Urinary bladder (tissue), 3 donors: ENCODE measurements at regions not wholly inside any gene's neighbourhood (a gene's known extent, or its start where the extent isn't known, plus 50 kb on each side); places are given as distances from the start of the nearest gene placed in this dataset.

Experiments used
- DNase-seq: peaks from one replicate; pipeline ENCODE4 v3.0.0-alpha.2; 2015; ENCODE audit errors: extremely low spot score
- H3K27ac ChIP-seq: one replicate; pipeline ENCODE4 v1.5.1; 2013; ENCODE audit warnings: low read depth, mild to moderate bottlenecking, moderate library complexity
- H3K36me3 ChIP-seq: one replicate; pipeline ENCODE4 v1.6.1; 2013; ENCODE audit warnings: mild to moderate bottlenecking, moderate library complexity; ENCODE audit not compliant: insufficient read depth
- H3K4me1 ChIP-seq: one replicate; pipeline ENCODE4 v1.6.1; 2013; ENCODE audit warnings: mild to moderate bottlenecking, moderate library complexity; ENCODE audit not compliant: insufficient read depth
- H3K4me3 ChIP-seq: one replicate; pipeline ENCODE4 v1.5.1; 2013; ENCODE audit warnings: low read depth, low read length
- WGBS: extraction: QIAGEN DNeasy Blood & Tissue Kit; methylation state at CpG from one replicate; pipeline ENCODE4 v1.1.7; 2013; 5-methylcytosine and 5-hydroxymethylcytosine counted together
- donor health status: healthy with polysubstance abuse.
- donor health status: healthy.

DNA sequence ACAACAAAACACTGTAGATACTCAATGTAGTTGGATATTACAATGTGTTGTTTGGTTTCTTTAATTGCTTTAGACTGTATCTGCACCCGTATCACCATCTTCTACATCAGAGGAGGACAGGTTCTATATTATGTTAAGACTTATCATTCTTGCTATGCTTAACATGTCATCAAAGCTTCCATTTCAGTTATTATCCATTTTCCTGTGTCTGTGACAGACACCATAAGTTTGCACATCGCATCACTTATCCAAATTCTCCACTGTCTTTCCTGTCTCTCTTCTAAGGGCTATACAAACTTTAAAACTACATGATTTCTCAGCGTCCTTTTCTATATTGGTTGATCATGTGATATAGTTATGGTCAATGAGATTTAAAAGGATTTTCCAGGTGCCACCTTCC, 719.0 kb downstream of the TBC1D32 start:
- DNase-seq, result no peak
- Histone ChIP-seq H3K36me3 (no peaks in the 10 kb centered on the region), H3K27ac (no peak overlapping the region), H3K4me1 (no peaks in the 10 kb centered on the region), H3K4me3 (no peak overlapping the region)
- WGBS, result 90% methylated on average over 3 of the region's 3 CpGs

DNA sequence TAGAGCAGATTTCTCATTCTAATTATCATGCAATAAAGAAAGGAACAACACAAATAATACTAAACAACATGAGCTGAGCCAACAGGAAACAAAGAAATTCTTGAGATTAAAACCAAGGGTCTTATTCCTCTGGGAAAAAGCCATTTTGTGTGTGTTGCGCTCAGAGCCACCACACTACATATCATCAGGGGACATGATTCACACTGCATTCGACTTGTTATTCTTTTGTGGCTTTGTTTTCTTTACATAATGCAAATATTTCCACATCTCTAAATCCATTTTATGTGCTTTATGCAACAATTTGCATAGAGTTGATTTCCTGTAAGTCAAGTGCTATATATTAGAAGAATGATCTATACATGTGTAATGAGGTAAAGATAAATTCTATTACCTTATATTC, 719.6 kb downstream of the TBC1D32 start:
- Histone ChIP-seq H3K36me3 (no peaks in the 10 kb centered on the region), H3K27ac (no peak overlapping the region), H3K4me1 (no peaks in the 10 kb centered on the region), H3K4me3 (no peak overlapping the region)
- WGBS, result 71% methylated on average over 2 of the region's 2 CpGs
- DNase-seq, result no peak

DNA sequence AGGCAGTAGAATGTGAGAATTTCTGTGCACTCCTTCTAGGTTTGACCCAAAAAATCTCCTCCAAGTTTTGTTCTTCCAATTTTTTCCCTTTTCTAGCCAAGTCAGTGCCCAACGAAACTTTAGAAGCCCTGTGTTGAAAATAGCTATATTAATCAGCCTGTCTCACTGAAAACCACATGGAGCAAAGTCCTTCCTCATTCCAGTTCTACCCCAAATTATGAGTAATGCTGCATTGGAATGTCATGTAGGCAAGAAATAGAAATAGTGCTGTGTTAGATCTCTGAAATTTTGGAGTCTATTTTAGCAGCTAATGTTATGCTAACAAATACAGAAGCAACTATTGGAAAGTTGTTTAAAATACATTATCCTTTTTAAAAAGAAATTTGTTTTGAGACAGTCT, 725.5 kb downstream of the TBC1D32 start:
- 66% methylated on average over 1 of the region's 1 CpG for WGBS
- no peak overlapping the region for H3K4me3 ChIP-seq
- H3K36me3 ChIP-seq, result no peaks in the 10 kb centered on the region
- no peak for DNase-seq
- no peak overlapping the region for H3K27ac ChIP-seq
- H3K4me1 ChIP-seq, result no peaks in the 10 kb centered on the region

DNA sequence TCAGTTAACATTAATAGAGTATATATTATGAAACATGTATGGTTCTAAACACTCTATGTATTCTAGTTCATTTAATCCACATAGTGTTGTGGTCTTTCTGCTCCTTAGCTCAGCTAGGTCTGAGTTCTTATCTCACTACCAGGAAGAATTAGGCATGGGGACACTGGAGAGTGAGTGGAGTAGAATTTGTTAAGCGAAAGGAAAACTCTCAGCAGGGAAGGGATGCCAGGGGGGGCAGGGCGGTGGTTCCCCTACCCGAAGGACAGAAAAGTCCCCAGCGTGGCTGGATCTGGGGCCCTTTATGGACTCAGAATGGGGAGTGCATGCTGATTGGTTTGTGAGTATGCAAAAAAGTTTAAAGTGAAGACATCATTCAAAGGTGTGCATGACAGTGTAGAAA, 727.5 kb downstream of the TBC1D32 start:
- no peak for DNase-seq
- Histone ChIP-seq H3K4me1 (no peaks in the 10 kb centered on the region), H3K4me3 (no peak overlapping the region), H3K27ac (no peak overlapping the region), H3K36me3 (no peaks in the 10 kb centered on the region)
- WGBS, result 74% methylated on average over 4 of the region's 4 CpGs

DNA sequence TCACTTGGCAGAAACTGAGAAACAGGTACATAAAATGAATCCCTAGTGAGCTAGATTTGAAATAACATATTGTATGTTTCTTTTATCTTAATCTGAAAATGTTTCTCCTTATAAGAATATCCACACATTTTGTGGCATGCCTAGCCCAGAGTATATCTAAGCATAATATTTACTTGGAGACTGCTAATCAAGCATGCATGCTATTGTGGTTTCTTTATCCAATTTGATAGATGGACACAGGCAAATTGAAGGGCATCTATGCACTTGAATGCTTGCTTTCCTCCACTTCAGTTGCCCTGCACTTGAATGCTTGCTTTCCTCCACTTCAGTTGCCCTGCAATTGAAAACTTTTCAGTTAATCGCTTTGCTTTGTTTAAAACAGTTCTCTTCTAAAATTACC, 729.8 kb downstream of the TBC1D32 start:
- no peak for DNase-seq
- 95% methylated on average over 1 of the region's 1 CpG for WGBS
- Histone ChIP-seq H3K36me3 (no peaks in the 10 kb centered on the region), H3K4me3 (no peak overlapping the region), H3K4me1 (no peaks in the 10 kb centered on the region), H3K27ac (no peak overlapping the region)

DNA sequence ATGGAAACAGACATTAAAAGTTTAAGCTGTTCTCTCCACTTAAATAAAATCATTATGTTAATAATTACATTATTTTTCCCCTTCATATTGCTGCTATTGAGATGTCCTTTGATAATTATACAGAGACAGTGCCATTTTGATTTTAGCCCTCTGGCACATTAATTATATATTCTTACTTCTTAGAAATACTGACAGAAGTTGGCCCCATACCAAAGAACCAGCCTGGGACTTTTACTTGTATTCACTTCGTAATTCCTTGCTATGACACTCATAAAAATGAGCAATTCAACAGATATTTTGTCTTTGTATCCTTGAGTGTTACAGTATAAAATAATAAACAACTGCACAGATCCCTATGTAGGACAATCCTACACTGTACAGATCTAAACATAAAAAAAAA, 743.7 kb downstream of the TBC1D32 start:
- Histone ChIP-seq H3K27ac (no peak overlapping the region), H3K4me1 (no peaks in the 10 kb centered on the region), H3K36me3 (no peaks in the 10 kb centered on the region), H3K4me3 (no peak overlapping the region)
- no peak for DNase-seq
- 51% methylated on average over 1 of the region's 1 CpG for WGBS

DNA sequence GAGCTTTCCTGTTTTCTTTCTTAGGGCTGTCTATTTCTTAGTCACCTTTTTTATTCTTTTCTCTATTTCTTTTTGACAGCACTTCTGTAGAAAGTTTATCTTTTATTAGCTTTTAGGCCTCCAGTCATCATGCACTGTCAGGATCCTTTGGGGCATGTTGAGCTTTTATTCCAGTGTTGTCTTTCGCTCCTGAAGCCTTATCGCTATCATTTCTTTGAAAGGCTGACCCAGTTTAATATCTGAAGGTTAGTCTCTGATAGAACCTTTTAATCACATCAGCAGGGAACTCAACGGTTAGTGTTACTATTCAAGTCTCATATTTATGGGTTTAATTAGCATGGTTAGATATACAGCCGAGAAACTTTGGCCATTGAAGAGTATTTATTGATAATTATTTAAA, 745.9 kb downstream of the TBC1D32 start:
- Histone ChIP-seq H3K4me3 (no peak overlapping the region), H3K36me3 (no peaks in the 10 kb centered on the region), H3K27ac (no peak overlapping the region), H3K4me1 (no peaks in the 10 kb centered on the region)
- WGBS, result 73% methylated on average over 4 of the region's 4 CpGs
- no peak for DNase-seq

DNA sequence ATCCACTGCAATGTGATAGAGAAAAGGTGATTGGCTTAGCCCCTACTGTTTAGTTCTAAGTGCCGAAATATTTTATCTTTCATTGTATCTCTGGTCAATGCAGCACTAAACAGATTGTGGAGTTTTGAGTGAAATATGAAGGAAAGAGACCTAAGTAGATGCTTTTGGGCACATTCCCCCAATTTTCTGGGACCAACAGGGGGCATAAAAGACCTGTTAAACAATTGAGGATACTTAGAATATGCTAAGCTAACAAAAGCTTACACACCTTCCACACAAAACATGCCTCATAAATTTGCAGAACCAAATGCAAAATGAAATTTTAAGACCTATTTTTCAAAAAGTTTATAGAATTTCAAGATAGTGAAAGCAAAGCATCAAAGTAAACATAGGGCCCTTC, 746.9 kb downstream of the TBC1D32 start:
- no peak for DNase-seq
- no peak overlapping the region for H3K27ac ChIP-seq
- no peak overlapping the region for H3K4me3 ChIP-seq
- no peaks in the 10 kb centered on the region for H3K36me3 ChIP-seq
- WGBS, result 0% methylated on average over 1 of the region's 1 CpG
- no peaks in the 10 kb centered on the region for H3K4me1 ChIP-seq

DNA sequence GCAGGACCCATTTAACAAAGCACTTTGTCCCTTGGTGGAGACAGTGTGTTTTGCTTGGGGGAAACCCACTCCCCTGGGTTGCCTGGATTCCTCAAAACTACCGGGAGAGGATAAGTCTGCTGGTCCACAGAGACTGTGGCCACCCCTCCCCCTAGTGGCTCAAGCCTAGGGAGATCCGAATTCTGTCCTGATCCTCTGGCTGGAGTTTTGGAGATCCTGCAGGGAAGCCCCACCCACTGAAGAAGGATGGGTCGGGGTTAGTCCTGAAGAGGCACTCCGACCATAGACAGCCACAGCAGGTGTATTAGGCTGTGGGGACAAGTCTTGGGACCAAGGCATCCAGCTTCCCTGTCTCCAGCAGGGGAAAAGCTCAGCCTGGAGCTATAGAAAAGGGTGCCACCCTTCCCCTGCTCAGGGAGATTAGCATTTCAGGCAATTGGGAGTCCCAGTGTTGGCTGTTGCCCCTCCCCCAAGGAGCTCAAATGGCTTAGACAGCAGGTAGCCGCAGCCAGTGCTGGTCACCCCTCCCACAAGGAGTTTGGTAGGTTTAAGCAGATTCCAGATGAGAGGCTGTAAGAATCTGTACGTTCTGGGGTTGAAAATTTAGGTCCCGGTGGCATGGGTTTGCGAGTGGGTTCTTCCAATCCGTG, 750.0 kb downstream of the TBC1D32 start:
- Histone ChIP-seq H3K36me3 (no peaks in the 10 kb centered on the region), H3K4me3 (no peak overlapping the region), H3K27ac (no peak overlapping the region), H3K4me1 (no peaks in the 10 kb centered on the region)
- no peak for DNase-seq
- 85% methylated on average over 9 of the region's 9 CpGs for WGBS

DNA sequence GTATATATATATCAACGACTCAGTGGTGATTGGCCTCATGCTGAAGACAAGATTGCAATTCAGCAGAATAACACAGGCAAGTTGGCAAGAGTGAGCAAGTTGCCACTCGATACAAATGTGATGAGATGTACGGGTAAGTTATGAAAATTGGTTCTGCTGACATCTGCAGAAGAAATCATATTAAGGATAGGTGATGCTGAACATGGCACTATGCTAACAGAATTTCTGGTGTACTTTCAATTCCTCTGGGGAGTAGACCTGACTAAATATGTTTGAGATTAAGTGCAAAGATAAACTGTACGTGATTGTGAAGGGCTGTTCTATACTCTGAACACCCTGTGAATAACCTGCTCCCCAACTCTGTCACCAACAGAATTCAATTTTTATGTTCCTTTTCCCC, 758.2 kb downstream of the TBC1D32 start:
- Histone ChIP-seq H3K4me1 (no peaks in the 10 kb centered on the region), H3K27ac (no peak overlapping the region), H3K36me3 (no peaks in the 10 kb centered on the region), H3K4me3 (no peak overlapping the region)
- no peak for DNase-seq
- 80% methylated on average over 4 of the region's 4 CpGs for WGBS

DNA sequence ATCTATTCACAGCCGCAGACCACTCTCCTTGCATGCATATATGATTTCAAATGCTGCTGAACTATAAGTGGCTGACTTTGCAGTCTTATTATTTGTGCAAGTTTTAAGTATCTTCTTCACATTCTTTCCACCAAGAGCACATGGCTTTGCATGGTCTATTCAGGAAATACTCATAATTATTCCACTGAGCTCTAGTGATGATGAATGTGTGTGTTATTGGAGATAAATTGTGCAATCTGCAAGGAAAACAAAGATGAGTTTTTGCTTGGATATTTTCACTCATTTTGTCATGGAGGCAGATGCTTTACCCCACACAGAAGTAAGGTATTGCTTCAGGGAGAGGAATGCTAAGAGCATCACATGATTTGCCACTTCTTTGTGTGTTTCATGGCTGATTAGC, 764.6 kb downstream of the TBC1D32 start:
- 90% methylated on average over 1 of the region's 1 CpG for WGBS
- Histone ChIP-seq H3K36me3 (no peaks in the 10 kb centered on the region), H3K4me1 (no peaks in the 10 kb centered on the region), H3K27ac (no peak overlapping the region), H3K4me3 (no peak overlapping the region)
- no peak for DNase-seq

DNA sequence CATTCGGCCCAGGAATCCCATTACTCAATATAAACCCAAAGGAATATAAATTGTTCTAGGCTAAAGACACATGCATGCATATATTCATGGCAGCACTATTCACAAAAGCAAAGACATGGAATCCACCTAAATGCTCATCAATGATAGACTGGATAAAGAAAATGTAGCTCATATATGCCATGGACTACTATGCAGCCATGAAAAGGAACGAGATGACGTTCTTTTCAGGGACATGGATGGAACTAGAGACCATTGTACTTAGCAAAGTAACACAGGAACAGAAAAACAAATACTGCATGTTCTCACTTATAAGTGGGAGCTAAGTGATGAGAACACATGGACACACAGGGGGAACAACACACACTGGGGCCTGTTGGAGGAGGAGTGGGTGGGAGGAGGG, 769.5 kb downstream of the TBC1D32 start:
- no peaks in the 10 kb centered on the region for H3K36me3 ChIP-seq
- DNase-seq, result no peak
- no peak overlapping the region for H3K4me3 ChIP-seq
- no peaks in the 10 kb centered on the region for H3K4me1 ChIP-seq
- H3K27ac ChIP-seq, result no peak overlapping the region
- WGBS, result 96% methylated on average over 3 of the region's 3 CpGs

DNA sequence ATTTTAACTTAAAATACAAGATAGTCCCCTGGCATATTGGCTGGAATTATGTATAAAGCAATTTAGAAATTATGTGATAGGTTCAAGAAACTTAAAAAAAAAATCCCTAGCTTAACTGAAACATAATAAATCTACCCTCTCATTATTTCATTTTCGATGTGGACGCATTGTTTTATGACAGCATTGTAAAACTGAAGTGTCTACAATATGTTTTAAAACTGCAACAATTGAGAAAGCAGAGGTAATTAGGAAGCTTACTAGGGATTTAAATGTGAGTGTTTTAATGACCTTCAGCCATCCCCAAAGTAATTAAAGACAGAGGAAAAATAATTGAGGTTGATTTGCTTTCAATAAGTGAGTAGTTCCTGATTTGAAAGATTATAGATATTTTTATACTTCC, 776.0 kb downstream of the TBC1D32 start:
- DNase-seq, result no peak
- H3K36me3 ChIP-seq, result no peaks in the 10 kb centered on the region
- WGBS, result 43% methylated on average over 2 of the region's 2 CpGs
- no peak overlapping the region for H3K27ac ChIP-seq
- H3K4me3 ChIP-seq, result no peak overlapping the region
- no peaks in the 10 kb centered on the region for H3K4me1 ChIP-seq

DNA sequence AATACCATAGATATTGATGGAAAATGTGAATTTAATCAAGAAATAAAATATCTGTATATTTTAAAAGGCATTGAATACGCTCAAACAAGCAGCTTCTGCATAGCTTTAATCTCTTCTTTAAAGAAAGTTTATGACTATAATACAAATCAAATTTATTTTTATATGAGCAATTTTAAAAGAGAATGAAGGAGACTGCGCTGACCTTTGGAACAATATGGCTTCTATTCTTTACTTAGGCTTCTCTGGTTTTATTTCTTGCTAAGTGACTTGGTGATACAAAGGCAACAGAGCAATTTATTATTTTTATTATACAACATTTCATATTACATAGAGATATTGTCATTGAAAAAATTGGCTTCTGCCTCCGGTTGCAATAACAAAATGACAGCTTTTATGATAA, 776.7 kb downstream of the TBC1D32 start:
- Histone ChIP-seq H3K4me1 (no peaks in the 10 kb centered on the region), H3K4me3 (no peak overlapping the region), H3K36me3 (no peaks in the 10 kb centered on the region), H3K27ac (no peak overlapping the region)
- WGBS, result 55% methylated on average over 3 of the region's 3 CpGs
- no peak for DNase-seq

DNA sequence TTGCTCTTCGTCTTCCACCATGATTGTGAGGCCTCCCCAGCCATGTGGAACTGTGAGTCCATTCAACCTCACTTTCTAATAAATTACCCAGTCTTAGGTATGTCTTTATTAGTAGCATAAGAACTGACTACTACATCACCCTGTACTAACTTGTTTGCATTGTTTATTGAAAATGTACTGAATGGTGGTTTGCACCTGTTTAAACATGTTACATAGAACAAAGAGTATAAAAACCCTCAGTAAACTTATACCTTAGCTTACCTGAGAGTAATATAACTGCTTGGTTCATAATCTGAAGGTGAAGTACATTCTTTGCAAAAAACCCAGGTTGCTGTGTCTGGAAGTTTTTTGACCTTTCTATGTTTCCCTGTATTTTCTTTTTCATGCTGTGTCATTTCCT, 777.8 kb downstream of the TBC1D32 start:
- no peaks in the 10 kb centered on the region for H3K36me3 ChIP-seq
- no peak overlapping the region for H3K27ac ChIP-seq
- DNase-seq, result no peak
- H3K4me3 ChIP-seq, result no peak overlapping the region
- H3K4me1 ChIP-seq, result no peaks in the 10 kb centered on the region
- WGBS, result 85% methylated on average over 1 of the region's 1 CpG
